OCI-M2 (cell line): ENCODE measurements at regions not wholly inside any gene's neighbourhood (a gene's known extent, or its start where the extent isn't known, plus 50 kb on each side); places are given as distances from the start of the nearest gene placed in this dataset.
"Not testable (repeated sequence)": the region's sequence is repeated elsewhere in the genome, so short reads cannot be mapped to it uniquely, and the experiment has no call there.

Experiments used
- DNase-seq: peaks from one replicate; lab custom pipeline; 2025; ENCODE audit not compliant: unreplicated experiment; lab: John Stamatoyannopoulos, UW

- no peak for DNase-seq
Observed at GRCh38 chr3:94483403-94483802, 420.5 kb downstream of the NSUN3 start.

- DNase-seq = no peak
Observed at GRCh38 chr3:94494992-94495391, 432.1 kb downstream of the NSUN3 start.

DNA sequence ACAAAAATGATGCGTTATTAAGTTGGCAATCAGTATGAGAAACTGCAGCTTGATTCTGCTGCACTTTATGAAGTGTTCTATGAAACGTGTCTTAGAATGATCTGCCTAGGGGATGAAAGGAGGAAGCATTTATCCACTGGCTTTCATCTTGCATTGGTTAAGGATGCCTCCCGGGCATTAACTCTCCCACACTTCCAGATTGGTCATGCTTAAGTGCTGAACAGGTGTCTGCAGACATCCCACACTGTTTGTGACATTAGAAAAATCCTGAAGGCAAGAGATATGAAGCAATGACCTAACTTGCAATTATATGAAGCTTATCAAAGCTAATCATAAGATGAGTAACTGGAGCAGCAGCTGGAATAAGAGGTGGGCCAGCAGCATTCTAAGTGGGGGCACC is 437.3 kb downstream of the NSUN3 start:
- DNase-seq = no peak

GRCh38 chr3:94507354-94507753 is 444.5 kb downstream of the NSUN3 start:
- not testable (repeated sequence) for DNase-seq

DNA sequence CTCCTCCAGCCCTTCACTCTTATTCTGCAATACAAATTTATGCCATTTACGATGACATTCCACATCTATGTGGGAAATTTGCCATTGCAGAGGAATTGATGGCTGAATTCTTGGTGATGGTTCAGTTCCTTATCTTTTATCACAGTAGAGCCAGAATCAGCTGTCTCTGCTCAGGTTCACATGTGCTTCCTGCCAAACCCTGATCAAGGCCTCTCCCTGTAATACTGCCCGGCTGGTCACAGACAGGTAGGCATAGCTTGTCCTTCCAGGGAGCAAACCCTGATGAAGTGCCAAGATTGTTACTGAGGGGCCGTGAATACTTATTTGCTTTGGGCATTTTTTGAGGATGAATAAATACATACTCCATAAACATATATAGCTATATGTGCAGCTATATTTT is 450.0 kb downstream of the NSUN3 start:
- DNase-seq = no peak

GRCh38 chr3:94513600-94513999 is 450.7 kb downstream of the NSUN3 start:
- no peak for DNase-seq

GRCh38 chr3:94515983-94516382 is 453.1 kb downstream of the NSUN3 start:
- DNase-seq = no peak

- no peak for DNase-seq
Observed at GRCh38 chr3:94520364-94520763, 457.5 kb downstream of the NSUN3 start.

DNA sequence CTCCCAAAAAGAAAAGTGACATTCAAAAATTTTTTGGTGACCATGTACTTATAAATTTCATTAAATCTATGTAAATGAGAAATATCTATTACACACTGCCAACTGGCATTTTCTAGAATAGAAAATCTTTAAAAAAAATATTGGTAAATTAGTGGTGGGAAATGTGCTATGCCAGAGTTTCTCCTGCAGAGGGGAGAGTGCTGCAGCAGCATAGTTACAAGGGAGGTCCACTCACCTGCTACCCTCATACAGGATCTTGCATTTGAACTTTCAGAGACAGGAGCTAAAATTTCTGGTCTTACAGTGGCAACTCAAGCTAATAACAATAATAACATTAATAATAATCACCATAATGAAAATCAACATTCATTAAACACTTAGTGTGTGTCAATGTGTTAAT is 459.6 kb downstream of the NSUN3 start:
- DNase-seq = no peak

GRCh38 chr3:94524102-94524919 is 461.4 kb downstream of the NSUN3 start:
- DNase-seq = no peak

DNA sequence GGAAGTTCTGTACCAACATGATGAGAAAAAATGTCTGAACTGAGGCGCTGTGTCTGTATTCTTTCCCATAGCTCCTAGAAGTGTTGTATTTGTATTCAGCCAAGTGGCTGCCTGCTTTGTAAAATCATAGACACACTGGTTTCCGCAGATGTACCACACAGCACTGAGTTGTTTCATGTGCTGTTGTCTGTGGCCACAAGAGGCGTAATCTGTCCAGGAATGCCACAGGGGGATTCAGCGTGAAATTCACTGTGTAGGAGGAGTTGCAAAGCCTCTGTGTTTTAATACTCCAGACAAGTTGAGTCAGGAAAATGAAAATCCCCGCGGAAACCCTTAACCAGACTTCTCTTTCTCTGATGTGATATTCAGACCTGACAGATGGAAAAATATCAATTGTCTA is 462.2 kb downstream of the NSUN3 start:
- DNase-seq = no peak

GRCh38 chr3:94529816-94530215 is 467.0 kb downstream of the NSUN3 start:
- no peak for DNase-seq

DNA sequence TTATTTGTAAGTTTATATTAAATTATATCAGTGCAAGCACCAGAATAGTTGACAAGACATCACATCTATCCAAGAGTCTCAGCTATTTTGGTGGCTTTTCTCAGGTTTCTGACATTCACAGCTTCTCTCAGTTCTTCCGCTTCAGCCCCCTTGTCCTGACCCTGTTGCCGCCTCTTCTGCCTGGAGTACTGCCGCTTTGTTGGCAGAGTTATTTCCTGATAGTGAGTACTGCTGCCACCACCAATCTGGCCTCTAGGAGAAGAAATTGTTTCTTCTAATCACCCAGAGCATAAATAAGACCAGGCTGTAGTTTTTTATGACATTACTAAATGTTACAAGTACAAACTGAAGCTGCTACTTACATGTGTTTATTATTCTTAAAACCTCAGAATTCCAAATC is 470.1 kb downstream of the NSUN3 start:
- DNase-seq = no peak

GRCh38 chr3:94539937-94540336 is 477.1 kb downstream of the NSUN3 start:
- no peak for DNase-seq

- no peak for DNase-seq
Observed at GRCh38 chr3:94543161-94543560, 480.3 kb downstream of the NSUN3 start.

DNA sequence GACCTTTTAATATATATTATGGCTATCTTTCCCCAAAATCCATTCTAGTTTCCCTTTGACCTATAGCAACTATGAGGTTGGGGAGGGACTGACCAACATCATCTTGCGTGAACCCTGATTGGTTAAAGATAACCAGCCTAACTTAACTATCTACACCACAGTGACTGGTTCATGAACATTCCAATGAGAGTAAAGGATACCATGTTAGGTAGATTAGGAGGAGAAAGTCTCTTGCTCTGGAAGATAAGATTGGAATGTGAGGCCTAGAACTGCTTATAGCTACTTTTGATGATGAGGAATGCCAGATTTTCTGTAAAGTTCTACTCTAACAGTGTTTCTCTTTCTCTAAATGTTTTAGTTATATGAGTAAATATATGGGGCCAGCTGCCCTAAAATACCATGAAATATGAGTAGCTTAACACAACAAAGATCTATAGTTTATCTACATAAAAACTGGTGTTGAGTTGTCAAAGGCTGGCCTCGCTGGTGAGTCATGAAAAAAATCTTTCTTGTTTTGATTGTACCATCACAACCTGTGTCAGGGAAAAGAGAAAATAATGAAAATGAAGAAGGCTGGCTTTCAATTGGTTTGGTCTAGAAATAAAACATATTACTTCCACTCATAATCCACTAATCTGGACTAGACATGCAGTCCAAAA is 481.4 kb downstream of the NSUN3 start:
- DNase-seq = no peak

DNA sequence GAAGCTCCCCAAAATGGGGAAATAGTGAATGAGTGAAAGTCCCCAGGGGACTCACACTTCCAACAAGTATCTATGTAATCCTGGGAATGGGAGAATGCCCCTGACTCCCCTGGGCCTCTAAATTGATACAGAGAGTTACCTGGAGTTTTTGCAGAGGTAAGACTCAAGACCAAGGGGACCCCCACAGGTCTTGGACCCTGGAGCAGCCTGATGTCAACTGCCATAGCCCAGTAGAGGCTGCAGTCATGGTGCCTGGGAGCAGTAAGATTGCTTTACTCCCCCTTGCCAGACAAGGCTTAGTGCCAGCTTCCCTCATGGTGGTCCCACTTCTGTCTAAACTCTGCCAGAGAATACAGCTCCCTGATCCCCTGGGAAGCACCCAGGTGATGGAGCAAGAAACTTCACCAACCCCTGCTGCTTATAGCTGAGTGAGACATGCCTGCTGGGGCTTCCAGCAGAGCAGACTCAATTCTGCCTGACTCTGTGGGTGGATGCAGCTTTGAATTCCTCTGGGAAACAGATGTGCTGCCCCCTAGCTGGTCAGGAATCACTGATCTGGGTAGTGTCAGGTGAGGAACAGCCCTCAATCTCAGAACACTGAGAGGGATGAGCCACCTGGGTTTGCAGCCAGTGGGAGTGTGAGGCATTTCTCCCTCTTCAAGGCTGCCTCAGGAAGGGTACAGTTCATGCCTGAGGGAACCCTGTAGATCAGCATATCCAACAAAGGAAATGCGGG is 485.9 kb downstream of the NSUN3 start:
- no peak for DNase-seq

GRCh38 chr3:94561094-94561493 is 498.2 kb downstream of the NSUN3 start:
- DNase-seq = no peak

GRCh38 chr3:94564247-94564646 is 501.4 kb downstream of the NSUN3 start:
- DNase-seq = no peak

DNA sequence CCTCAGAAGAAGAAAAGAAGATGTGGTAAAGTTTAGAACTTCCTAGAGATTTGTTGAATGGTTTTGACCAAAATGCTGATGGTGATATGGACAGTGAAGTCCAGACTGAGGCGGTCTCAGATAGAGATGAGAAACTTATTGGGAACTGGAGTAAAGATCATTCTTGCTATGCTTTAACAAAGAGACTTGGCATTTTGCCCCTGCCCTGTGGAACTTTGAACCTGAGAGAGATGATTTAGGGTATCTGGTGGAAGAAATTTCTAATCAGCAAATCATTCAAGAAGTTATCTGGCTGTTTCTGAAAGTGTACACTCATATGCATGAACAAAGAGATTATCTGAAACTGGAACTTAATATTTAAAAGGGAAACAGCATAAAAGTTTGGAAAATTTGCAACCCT is 505.2 kb downstream of the NSUN3 start:
- no peak for DNase-seq

- DNase-seq = no peak
Observed at GRCh38 chr3:94573337-94573736, 510.5 kb downstream of the NSUN3 start.

GRCh38 chr3:94587291-94587690 is 524.4 kb downstream of the NSUN3 start:
- DNase-seq = no peak
